ENCODE measurements at regions not wholly inside any gene's neighbourhood (a gene's known extent, or its start where the extent isn't known, plus 50 kb on each side); places are given as distances from the start of the nearest gene placed in this dataset.
A peak's percentile ranks its signal among the peaks of the same experiment; 100 is the strongest.
"Not testable (repeated sequence)": the region's sequence is repeated elsewhere in the genome, so short reads cannot be mapped to it uniquely, and the experiment has no call there.

DNA sequence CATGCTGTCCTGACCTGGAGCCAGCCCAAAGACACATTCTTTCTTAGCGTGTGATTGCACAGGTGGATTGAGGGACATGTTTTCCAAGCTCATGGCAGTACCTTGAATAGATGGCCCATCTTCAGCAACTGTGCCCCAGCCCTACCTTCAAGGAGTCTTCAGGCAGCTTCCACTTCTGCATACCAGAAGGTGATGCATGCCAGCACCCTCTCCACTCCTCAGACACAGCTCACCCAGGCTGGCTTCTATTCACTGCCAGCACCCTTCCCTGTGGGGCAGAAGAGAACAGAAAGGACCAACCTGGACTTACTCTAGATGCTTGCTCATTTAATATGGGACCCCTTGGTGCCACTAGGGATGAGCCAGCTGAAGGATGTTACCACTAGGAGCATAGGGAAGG lies 466.4 kb upstream of the ISX start:
- DNase-seq (ENCODE audit: low read depth) = no peak

DNA sequence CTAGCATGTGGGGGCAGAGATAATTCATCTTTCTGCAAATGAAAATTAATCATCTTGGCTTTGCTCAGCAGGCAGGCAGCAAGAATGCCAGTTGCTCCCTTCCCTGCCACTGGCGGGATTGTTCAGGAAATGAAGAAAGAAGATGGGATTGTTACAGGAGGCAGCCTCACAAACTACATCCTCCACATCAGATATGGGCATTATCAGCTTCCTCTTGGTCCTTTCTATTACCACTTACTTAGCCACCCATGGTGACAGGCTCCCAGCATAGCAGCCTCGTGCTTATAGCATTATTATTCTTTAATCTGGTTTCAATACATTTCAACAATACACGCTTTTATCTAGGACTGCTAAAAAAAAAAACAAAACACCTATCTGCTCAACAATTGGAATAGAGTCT lies 461.6 kb upstream of the ISX start:
- DNase-seq (ENCODE audit: low read depth) = no peak

DNA sequence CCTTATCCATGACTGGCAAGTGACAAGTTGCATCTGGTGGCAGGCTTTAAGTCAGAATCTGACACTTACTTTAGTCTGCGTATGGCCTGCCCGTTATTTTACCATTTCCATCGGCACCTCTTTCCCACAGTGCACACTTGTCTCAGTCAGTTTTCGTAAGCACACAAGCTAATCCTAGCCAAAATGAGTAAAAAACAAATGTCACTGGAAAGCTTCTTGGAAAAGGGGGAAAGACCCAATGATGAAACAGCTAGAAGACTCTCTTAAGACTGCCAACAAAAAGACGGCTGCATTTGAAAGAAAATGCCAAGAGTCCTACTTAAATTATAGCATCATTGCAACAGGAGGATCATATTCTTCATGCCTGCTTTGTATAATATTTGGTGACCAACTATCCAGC lies 457.9 kb upstream of the ISX start:
- DNase-seq (ENCODE audit: low read depth) = no peak

DNA sequence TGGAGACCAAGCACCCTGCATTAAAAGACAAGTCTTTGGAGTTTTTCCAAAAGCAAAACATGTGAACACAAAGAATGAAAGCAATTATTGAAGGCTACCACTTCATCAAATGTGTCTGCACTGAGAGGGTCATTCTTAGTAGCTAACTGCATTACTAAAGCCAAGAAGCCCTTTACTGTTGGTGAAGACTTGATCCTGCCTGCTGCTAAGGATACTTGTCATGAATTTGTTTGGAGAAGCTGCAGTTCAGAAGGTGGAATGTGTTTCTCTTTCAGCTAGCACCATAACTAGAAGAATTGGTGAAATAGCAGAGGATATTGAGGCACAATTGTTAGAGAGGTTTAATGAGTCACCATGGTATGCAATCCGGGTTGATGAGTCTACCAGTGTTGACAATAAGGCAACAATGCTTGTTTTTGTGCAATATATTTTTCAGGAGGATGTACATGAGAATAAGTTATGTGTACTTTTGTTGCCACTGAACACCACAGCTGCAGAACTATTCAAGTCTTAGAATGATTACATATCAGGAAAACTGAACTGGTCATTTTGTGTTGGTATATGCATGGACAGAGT lies 457.3 kb upstream of the ISX start:
- no peak for DNase-seq (ENCODE audit: low read depth)

DNA sequence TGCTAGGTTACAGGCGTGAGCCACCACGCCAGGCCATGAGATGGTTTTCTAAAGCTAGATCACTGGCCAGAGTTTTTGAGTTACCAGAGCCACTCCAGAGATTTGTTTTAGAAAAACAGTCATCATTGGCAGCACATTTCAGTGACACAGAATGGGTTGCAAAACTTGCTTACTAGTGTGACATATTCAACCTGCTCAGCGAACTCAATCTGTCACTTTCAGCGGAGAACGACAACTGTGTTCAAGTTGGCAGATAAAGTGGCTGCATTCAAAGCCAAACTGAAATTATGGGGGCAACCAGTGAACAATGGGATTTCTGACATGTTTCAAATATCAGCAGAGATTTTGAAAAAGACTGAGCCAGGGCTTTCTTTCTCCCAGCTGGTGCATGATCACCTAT lies 456.3 kb upstream of the ISX start:
- no peak for DNase-seq (ENCODE audit: low read depth)

DNA sequence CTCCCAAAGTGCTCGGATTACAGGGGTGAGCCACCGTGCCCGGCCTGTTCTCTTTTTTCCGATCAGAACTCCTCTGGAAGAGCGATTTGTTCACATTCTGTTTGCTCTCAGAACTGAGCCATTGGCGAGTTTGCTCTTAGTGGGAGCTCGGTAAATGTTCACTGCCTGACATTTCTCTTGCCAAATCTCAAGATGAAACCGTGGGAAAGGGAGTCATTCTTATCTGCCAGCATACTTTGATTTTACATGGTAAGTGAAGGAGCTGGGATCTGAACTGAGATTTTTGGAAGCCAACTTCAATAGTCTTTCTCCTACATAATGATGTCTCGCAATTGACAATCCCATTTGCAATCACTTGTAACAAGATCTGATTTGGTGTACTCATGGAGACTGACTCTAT lies 445.8 kb upstream of the ISX start:
- DNase-seq (ENCODE audit: low read depth) = no peak

DNA sequence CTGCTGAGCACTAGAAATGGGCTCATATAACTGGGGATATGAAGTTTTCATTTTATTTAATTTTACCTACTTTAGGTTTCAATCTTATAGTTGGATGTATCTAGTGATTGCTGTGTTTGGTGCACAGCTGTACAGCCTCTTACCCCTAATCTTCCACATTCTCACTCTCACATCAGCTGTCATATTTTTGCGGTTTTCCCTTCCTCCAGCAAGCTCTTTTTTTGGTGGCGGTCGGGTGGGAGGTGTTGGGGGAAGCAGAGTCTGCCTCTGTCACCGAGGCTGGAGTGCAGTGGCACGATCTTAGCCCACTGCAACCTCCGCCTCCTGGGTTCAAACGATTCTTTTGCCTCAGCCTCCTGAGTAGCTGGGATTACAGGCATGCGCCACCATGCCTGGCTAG lies 445.1 kb upstream of the ISX start:
- DNase-seq (ENCODE audit: low read depth) = no peak

DNA sequence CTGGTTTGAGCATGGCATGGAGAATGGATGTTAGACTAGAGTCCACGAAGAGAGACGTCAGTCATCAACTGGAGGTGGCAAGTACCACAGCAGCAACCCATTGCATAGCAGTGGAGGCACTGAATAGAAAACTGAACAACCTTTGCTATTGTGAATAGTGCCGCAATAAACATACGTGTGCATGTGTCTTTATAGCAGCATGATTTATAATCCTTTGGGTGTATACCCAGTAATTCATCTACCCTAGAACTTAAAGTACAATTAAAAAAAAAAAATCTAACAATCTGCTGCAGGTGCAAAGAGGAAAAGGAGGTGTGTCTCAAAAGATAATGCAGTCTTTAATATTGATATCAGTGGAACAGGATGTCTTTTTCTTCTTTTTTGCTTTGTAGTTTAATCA lies 443.4 kb upstream of the ISX start:
- no peak for DNase-seq (ENCODE audit: low read depth)

DNA sequence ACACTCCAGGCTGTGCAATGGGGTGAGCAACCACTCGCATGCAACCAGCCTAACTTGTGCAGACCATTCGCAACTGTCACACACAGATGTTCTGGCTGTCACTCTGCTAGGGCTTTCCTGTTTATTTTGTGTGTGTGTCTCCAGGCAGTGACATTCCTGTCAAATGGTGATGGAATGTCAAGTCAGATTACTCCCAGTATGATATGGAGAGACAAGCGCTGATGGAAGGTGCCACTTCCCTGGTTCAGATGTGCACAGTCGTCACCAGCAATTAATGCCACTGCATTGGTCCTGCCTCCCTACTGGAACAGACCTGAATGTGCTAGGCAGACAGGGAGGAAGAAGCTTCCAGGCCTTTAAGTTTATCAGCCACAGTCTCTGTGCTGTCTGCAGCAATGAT lies 442.4 kb upstream of the ISX start:
- no peak for DNase-seq (ENCODE audit: low read depth)

DNA sequence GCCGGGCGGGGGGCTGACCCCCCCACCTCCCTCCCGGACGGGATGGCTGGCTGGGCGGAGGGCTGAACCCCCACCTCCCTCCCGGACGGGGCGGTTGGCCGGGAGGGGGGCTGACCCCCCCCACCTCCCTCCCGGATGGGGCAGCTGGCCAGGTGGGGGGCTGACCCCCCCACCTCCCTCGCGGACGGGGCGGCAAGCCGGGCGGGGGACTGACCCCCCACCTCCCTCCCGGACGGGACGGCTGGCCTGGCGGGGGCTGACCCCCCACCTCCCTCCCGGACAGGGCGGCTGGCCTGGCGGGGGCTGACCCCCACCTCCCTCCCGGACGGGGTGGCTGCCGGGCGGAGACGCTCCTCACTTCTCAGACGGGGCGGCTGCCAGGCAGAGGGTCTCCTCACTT lies 440.1 kb upstream of the ISX start:
- not testable (repeated sequence) for DNase-seq (ENCODE audit: low read depth)

DNA sequence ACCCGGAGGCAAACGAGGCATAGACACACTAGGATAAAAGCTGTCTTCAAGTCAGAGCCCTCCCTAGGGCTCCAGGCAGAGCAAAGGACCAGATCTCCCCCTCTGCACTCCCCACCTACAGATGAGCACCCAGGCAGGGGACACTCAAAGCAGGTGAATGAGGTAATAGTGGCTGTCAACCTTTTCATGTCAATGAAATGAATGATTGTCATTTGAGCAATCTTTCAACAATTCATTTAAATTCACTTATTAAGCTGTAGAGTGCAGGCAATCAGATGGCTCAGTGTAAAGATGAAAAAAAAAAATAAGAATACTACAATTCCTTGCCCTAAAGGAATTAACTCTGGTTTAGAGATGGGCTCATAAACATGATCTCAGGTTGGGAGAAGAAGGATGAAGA lies 427.8 kb upstream of the ISX start:
- no peak for DNase-seq (ENCODE audit: low read depth)

DNA sequence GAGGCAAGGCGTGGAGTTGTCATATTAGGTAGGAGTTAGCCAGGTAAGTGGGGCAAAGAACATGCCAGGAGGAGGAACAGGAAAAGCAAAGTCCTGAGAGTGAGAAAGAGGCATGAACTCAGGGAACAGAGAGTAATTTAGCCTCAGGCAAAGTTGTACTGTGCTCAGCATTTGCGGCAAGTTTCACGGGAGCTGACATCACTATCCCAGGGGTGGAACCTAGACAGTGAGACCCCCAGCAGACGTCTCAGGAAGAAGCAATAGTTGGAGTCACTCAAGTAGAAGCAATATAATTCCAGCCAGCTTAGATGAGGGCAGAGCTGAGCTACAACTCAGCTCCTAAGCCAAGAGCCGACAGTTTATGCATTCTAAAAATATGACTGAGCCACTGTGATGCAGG lies 426.0 kb upstream of the ISX start:
- DNase-seq (ENCODE audit: low read depth) = no peak

DNA sequence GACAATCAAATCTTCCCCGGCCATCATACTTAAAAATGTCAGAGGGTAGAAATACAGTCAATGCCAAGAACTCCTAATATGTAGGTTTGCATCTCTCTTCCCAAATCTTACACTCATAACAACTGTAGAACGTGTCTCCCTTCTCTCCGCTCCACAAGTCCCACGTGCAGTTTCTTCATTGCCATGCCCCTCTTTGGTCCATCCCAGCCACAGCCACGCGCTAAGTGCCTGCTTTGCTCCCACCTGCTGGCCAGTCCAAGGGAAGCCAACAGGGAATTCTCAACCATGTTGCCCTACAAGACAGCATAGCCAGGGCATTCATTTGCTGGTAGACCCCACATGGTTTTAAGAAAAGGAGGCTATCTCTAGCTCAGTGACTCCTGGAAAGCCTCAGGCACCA lies 420.6 kb upstream of the ISX start:
- DNase-seq (ENCODE audit: low read depth) = no peak

DNA sequence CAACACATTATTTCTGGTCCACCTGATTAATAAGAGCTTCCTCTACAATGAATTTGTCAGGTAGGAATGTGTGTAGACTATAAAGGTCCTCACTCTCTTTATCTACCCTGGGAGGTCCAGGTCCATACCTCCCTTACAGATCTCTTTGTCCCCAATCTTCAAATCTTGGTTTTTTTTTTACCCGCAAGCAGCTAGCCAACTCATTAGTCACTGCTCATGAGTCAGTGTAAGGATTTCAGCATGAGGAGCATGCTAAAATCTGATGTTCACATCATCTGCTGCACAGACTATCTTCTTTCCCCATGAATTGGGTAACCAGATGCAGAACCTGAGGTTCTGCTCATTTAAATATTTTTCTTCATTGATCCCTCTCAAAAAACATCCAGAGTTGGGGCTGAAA lies 397.0 kb upstream of the ISX start:
- peak; percentile 3 for DNase-seq (ENCODE audit: low read depth)

DNA sequence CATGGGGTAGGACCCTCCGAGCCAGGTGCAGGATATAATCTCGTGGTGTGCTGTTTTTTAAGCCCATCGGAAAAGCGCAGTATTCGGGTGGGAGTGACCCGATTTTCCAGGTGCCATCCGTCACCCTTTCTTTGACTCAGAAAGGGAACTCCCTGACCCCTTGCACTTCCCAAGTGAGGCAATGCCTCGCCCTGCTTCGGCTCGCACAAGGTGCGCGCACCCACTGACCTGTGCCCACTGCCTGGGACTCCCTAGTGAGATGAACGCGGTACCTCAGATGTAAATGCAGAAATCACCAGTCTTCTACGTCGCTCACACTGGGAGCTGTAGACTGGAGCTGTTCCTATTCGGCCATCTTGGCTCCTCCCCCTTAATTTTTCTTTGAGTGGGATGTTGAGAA lies 382.9 kb upstream of the ISX start:
- not testable (repeated sequence) for DNase-seq (ENCODE audit: low read depth)

DNA sequence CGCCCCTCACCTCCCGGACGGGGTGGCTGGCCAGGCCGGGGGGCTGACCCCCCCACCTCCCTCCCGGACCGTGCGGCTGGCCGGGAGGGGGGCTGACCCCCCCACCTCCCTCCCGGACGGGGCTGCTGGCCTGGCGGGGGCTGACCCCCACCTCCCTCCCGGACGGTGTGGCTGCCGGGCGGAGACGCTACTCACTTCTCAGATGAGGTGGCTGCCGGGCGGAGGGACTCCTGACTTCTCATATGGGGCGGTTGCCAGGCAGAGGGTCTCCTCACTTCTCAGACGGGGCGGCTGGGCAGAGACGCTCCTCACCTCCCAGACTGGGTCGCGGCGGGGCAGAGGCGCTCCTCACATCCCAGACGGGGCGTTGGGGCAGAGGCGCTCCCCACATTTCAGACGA lies 381.7 kb upstream of the ISX start:
- not testable (repeated sequence) for DNase-seq (ENCODE audit: low read depth)

DNA sequence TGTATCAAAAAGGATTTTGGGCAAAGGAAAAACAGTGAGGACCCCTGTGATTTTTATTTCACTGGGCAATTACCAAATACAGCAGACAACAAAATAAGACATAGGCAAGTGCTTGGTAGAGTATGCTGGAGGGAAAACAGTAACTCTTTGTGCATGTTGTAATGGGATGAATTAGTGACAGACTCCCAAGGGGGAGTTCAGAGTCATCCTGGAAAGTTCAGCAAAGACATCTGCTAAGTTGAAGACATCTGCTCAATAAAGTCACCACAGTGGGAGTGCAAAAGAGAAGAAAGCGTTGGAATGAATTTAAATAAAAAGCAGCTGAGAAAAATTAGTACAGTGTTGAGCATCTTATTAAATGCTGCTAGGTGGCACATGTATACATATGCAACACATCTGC lies 378.8 kb upstream of the ISX start:
- no peak for DNase-seq (ENCODE audit: low read depth)

DNA sequence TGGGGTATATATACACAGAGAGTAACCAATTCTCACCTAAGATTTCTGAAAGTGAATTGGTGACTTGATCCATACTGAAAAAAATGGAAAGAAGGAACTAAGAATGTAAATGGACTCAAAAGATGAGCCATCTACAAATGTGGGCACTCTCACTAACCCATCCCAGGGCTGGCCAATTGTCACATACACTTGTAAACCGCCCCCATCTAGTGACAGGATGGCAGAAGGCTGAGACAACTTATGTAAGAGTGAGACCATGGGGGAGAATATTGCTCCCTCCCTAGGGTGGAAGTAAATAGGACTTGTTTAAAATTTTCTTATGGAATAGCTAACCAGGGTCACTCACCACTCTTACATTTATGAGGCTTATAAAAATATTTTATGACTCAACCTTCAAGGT lies 377.1 kb upstream of the ISX start:
- no peak for DNase-seq (ENCODE audit: low read depth)

DNA sequence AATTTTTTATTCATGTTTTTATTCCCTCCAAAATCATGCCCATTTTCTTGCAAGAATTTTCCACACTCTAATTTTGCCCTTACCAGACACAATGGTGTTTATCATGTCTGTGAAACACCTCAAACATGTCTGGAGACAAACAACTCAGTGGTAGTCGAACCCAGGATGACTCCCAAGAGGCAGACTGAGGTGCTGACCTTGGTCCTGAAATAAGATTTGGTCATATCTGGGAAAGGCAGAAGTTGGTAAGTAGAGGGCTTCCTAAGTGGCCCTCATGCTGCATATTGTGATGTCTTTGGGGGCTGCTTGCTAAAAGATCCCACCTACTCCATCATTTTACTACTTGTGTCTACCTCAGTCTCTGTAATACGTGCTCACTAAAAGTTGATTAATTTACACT lies 369.4 kb upstream of the ISX start:
- no peak for DNase-seq (ENCODE audit: low read depth)

DNA sequence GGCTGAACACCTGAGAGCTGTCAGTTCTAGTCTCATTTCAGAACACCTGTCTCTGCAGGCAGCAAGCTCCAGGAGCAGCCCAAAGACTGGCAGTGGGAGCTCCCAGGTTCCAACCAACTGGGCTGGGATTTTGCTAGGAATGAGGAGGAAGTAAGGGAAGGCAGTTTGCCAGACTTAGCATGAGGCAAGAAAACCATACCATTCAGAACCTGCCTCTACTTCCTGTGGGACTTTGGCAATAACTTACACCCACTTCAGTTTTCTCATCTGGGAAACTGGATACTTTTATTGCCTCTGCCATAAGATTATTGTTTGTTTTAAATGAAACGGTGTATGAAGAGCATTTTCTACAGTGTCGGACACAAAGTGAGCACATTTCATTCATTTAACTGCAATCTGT lies 363.7 kb upstream of the ISX start:
- DNase-seq (ENCODE audit: low read depth) = no peak

DNA sequence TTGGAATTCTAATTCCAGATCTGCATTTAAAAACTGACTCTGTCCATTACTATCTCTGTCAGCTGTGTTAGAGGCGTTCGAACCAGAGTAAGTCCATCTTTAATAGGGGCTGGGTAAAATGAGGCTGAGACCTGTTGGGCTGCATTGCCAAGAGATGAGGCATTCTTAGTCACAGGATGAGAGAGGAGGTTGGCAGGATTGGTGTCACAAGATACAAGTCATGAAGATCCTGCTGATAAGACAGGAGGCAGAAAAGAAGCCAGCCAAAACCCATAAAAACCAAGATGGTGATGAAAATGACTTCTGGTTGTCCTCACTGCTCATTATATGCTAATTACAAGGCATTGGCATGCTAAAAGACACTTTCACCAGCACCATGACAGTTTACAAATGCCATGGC lies 356.3 kb upstream of the ISX start:
- no peak for DNase-seq (ENCODE audit: low read depth)

DNA sequence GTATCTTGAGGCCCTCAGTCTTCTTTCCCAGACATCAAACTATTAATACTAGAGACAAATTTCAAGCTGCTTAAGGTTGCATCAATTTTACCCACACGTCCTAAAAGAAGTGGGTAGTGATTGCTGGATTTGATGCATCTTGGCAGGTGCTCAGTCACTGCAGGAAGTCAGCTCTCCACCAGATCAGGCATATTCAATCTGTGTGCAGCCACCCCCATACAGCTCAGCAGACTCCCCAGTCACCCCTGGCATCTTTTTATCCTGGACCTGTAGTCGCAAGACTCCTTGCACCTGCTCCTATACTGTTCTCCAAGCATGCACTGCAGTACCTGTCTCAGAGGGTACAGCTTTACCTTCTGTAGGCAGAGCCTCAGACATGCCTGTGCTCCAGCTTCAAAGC lies 343.1 kb upstream of the ISX start:
- no peak for DNase-seq (ENCODE audit: low read depth)

DNA sequence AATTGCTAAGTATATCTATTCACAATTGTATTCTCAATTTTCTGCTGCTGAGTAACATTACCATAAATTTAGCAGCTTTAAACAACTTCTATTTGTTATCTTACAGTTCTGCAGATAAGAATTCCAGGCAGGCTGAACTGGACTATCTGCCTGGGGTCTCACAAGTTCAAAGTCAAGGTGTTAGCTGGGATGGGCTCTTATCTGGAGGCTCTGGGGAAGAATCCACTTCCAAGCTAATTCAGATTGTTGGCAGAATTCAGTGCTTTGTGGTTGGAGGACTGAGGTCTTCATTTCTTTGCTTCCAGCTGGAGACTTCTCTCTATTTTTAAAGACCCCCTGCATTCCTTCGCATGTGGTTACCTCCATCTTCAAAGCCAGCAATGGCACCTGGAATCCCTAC lies 329.9 kb upstream of the ISX start:
- no peak for DNase-seq (ENCODE audit: low read depth)

DNA sequence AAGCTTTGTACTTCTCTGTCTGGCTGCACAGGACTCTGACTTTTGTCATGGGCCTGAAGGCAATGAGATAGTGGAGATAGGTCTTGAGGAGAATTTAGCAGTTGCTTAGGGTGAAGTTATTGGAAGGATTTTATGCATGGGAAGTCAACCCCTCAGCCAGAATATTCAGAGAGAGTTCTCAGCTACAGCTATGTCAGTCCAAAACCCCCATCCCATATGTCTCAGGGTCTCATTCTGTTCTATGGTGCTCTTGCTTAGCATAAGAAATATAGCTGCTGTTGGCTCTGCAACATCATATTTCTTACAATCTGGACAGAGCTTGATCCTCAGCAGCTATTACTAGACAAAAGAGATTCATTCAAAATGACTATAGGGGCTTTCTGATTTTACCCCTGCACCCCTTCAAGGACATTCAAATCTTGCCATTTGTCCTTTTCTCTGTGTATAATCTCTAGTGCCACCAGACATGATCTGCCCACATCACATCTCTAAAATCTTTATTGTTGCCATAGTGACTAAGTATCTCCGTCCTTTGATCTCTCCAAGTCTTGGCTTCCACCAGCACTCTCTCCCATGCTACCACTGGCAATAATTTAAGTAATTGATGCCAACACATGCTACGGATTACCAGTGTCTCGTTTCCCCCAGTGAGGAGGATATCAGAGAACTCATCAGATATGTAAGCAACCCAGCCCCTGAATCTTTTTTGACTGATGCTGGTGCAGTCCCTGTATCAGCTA lies 327.1 kb upstream of the ISX start:
- DNase-seq (ENCODE audit: low read depth) = no peak
